ENCODE measurements at regions not wholly inside any gene's neighbourhood (a gene's known extent, or its start where the extent isn't known, plus 50 kb on each side); places are given as distances from the start of the nearest gene placed in this dataset.

DNA sequence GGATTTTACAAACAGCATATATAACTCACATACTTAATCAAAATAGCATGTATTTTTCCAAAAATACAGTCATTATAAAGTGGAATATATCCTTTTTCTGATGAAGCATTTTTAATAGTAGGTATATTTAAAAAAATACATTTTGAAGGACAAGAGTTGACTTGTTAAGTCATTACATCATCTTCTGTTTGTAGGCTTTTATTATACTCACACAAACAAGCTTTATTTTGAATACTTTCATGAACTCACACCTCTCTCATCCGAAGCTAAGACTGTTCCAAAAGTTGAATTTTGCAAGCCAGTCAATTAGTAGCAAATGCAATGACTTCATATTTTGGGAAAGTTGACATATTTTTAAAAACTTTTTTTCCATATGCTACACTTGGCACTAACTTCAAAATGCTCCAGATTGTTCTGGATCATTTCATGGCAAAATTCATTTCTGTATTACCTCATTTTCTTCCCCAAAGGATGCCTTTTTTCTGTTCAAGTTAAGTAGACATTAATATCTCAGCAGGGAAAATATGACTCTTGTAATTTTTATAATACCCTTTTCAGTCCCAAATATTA, 68.5 kb upstream of the WDR75 start:
- H3K9me3 ChIP-seq (ENCODE audit: control insufficient read depth in 1 of 2, low read length in 2 of 2), result no peaks in the 10 kb centered on the region
- H3K4me3 ChIP-seq (ENCODE audit: low read depth in 1 of 2, low read length in 2 of 2), result no peak overlapping the region
- H3K27ac ChIP-seq (ENCODE audit: low read length), result no peak overlapping the region
- H3K4me1 ChIP-seq (ENCODE audit: control insufficient read depth in 1 of 2, insufficient read depth in 2 of 2, low read length in 2 of 2), result peaks cover 0 to 3% of the 10 kb centered on the region in 2 donors
- no peaks in the 10 kb centered on the region for H3K36me3 ChIP-seq (ENCODE audit: control insufficient read depth in 1 of 2, insufficient read depth in 2 of 2, low read length in 2 of 2)
- no peaks in the 10 kb centered on the region for H3K27me3 ChIP-seq (ENCODE audit: low read depth, low read length)

DNA sequence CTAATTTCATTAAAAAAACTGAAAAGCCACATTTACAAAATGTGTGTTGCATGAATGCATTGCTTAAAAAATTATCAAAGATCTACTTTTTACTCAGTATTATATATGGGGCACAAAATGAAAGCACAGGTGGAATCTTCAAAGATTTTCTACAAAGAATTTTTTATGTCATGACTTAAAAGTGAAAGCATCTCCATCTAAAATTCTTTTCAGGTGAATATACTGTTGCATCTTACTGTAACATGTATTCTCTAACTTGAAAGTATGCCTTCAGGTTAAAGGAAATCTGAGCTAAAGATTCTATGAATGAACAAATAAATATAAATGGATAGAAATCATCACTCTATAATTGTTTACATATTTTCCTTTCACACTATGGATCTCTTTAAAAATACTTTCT, 66.8 kb upstream of the WDR75 start:
- no peaks in the 10 kb centered on the region for H3K9me3 ChIP-seq (ENCODE audit: control insufficient read depth in 1 of 2, low read length in 2 of 2)
- no peaks in the 10 kb centered on the region for H3K36me3 ChIP-seq (ENCODE audit: control insufficient read depth in 1 of 2, insufficient read depth in 2 of 2, low read length in 2 of 2)
- H3K27ac ChIP-seq (ENCODE audit: low read length), result no peak overlapping the region

DNA sequence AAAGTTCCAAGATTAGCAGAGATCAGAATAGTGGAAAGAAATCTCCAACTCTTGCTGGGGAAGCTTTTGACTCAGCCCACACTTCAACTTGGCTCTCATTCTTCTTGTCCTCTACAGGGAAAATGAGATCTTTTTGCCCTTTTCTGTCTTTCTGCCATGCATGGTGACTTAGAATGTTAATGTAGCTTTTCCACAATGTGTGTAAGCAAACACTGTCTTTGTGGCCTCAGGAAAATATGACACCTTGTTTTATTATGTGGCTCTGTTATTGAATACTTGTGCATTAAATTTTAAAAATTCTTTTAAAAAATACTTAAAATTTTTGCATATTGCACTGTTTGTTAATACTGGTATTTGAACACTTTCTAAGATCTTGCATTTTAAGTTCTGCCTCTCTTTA, 65.4 kb upstream of the WDR75 start:
- Histone ChIP-seq H3K4me1 (ENCODE audit: control insufficient read depth in 1 of 2, insufficient read depth in 2 of 2, low read length in 2 of 2) (peaks cover 3 to 4% of the 10 kb centered on the region in 2 donors), H3K27ac (ENCODE audit: low read length) (no peak overlapping the region), H3K9me3 (ENCODE audit: control insufficient read depth in 1 of 2, low read length in 2 of 2) (no peaks in the 10 kb centered on the region), H3K36me3 (ENCODE audit: control insufficient read depth in 1 of 2, insufficient read depth in 2 of 2, low read length in 2 of 2) (no peaks in the 10 kb centered on the region), H3K27me3 (ENCODE audit: low read depth, low read length) (no peaks in the 10 kb centered on the region), H3K4me3 (ENCODE audit: low read depth in 1 of 2, low read length in 2 of 2) (no peak overlapping the region)

More for the DNA sequence above, 66.8 kb upstream of the WDR75 start:
- peaks cover 3 to 4% of the 10 kb centered on the region in 2 donors for H3K4me1 ChIP-seq (ENCODE audit: control insufficient read depth in 1 of 2, insufficient read depth in 2 of 2, low read length in 2 of 2)
- no peaks in the 10 kb centered on the region for H3K27me3 ChIP-seq (ENCODE audit: low read depth, low read length)
- no peak overlapping the region for H3K4me3 ChIP-seq (ENCODE audit: low read depth in 1 of 2, low read length in 2 of 2)

DNA sequence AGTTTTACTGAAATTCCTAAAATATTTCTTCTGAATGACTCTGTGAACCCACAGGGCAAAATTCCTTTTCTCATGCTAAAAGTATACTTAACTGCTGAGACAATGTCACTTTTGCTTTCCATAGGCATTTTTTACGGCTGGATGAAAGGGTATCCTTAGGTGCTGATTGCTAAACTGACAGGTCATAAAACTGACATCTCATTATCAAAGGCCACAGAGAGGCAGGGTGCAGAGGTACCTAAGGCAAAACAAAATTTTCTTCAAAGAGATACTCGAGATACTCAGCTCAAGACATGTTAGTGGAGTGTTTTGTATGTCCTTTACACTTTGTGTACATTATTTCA, 62.0 kb upstream of the WDR75 start:
- Histone ChIP-seq H3K9me3 (ENCODE audit: control insufficient read depth in 1 of 2, low read length in 2 of 2) (no peaks in the 10 kb centered on the region), H3K27me3 (ENCODE audit: low read depth, low read length) (no peaks in the 10 kb centered on the region), H3K36me3 (ENCODE audit: control insufficient read depth in 1 of 2, insufficient read depth in 2 of 2, low read length in 2 of 2) (no peaks in the 10 kb centered on the region), H3K4me3 (ENCODE audit: low read depth in 1 of 2, low read length in 2 of 2) (no peak overlapping the region), H3K4me1 (ENCODE audit: control insufficient read depth in 1 of 2, insufficient read depth in 2 of 2, low read length in 2 of 2) (peaks cover 0 to 4% of the 10 kb centered on the region in 2 donors), H3K27ac (ENCODE audit: low read length) (no peak overlapping the region)

DNA sequence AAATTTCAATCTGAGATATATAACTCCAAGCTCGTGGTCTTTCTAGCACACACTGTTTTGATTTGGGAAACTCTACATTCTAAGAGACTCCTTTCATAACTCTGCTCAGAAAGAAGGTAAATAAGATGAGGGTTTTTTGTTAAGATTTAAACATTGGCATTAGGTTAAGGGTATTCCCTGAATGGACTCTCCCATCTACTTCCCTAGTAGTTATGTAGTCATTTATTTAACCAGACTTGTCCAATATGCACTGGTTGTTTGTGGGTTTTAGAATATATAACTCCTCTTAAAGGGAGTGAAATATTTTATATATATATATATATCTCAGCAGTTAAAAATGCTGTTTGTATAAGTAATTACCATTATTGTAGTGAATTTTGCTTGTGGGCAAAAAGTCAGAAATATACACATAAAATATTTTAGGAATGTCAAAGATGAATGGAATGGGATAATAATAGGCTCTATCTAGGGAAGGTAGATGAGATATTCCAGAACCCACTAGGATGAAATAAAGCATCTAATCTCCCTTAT, 61.5 kb upstream of the WDR75 start:
- H3K36me3 ChIP-seq (ENCODE audit: control insufficient read depth in 1 of 2, insufficient read depth in 2 of 2, low read length in 2 of 2), result no peaks in the 10 kb centered on the region
- H3K4me1 ChIP-seq (ENCODE audit: control insufficient read depth in 1 of 2, insufficient read depth in 2 of 2, low read length in 2 of 2), result peaks cover 0 to 4% of the 10 kb centered on the region in 2 donors
- H3K4me3 ChIP-seq (ENCODE audit: low read depth in 1 of 2, low read length in 2 of 2), result no peak overlapping the region
- no peak overlapping the region for H3K27ac ChIP-seq (ENCODE audit: low read length)
- no peaks in the 10 kb centered on the region for H3K9me3 ChIP-seq (ENCODE audit: control insufficient read depth in 1 of 2, low read length in 2 of 2)
- no peaks in the 10 kb centered on the region for H3K27me3 ChIP-seq (ENCODE audit: low read depth, low read length)

DNA sequence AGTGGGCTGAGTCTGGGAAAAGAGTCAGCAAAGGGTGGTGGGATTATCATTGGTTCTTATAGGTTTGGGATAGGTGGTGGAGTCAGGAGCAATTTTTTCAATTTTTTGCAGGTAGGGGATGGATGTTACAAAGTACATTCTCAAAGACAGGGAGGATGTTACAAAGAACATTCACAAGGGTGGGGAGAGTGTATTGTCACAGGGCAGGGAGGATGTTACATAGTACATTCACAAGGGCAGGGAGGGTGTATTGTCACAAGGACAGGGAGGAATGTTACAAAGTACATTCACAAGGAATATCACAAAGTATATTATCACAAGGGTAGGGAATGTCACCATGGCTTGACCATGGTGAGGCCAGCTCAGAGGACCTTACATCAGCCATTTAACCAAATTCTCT, 58.6 kb upstream of the WDR75 start:
- Histone ChIP-seq H3K27ac (ENCODE audit: low read length) (no peak overlapping the region), H3K4me1 (ENCODE audit: control insufficient read depth in 1 of 2, insufficient read depth in 2 of 2, low read length in 2 of 2) (peaks cover 0 to 4% of the 10 kb centered on the region in 2 donors), H3K36me3 (ENCODE audit: control insufficient read depth in 1 of 2, insufficient read depth in 2 of 2, low read length in 2 of 2) (no peaks in the 10 kb centered on the region), H3K27me3 (ENCODE audit: low read depth, low read length) (no peaks in the 10 kb centered on the region), H3K4me3 (ENCODE audit: low read depth in 1 of 2, low read length in 2 of 2) (no peak overlapping the region), H3K9me3 (ENCODE audit: control insufficient read depth in 1 of 2, low read length in 2 of 2) (no peaks in the 10 kb centered on the region)

DNA sequence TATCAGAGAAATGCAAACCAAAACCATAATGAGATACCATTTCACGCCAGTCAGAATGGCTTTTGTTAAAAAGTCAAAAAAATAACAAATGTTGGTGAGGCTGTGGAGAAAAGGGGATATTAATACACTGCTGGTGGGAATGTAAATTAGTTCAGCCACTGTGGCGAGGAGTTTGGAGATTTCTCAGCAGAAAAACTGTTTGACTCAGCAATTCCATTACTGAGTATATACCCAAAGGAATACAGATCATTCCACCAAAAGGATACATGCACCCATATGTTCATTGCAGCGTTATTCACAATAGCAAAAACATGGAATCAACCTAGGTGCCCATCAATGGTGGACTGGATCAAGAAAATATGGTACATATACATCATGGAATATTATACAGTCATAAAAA, 54.5 kb upstream of the WDR75 start:
- H3K27ac ChIP-seq (ENCODE audit: low read length), result no peak overlapping the region
- no peaks in the 10 kb centered on the region for H3K27me3 ChIP-seq (ENCODE audit: low read depth, low read length)
- H3K36me3 ChIP-seq (ENCODE audit: control insufficient read depth in 1 of 2, insufficient read depth in 2 of 2, low read length in 2 of 2), result no peaks in the 10 kb centered on the region
- no peaks in the 10 kb centered on the region for H3K9me3 ChIP-seq (ENCODE audit: control insufficient read depth in 1 of 2, low read length in 2 of 2)
- H3K4me1 ChIP-seq (ENCODE audit: control insufficient read depth in 1 of 2, insufficient read depth in 2 of 2, low read length in 2 of 2), result peaks cover 0 to 3% of the 10 kb centered on the region in 2 donors
- H3K4me3 ChIP-seq (ENCODE audit: low read depth in 1 of 2, low read length in 2 of 2), result no peak overlapping the region

DNA sequence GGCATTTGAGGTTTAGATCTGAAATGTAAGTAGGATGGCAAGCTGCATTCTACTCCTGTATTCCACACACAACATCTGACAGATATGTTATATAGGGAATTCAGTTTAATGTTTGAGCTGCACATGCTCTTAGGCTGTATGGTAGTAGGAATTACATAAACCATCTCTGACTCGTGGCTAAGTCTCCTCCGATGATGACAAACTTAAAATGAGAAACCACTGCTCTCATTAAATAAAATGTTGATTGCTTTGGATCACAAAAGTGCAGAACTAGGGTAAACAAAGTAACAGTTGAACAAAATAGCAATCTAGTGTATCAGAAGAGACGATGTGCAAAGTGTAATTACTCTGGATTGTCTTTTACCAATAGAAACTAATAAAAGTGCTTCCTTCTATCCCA, 50.1 kb upstream of the WDR75 start:
- Histone ChIP-seq H3K27me3 (ENCODE audit: low read depth, low read length) (no peaks in the 10 kb centered on the region), H3K4me3 (ENCODE audit: low read depth in 1 of 2, low read length in 2 of 2) (no peak overlapping the region), H3K4me1 (ENCODE audit: control insufficient read depth in 1 of 2, insufficient read depth in 2 of 2, low read length in 2 of 2) (peaks cover 0 to 15% of the 10 kb centered on the region in 2 donors), H3K36me3 (ENCODE audit: control insufficient read depth in 1 of 2, insufficient read depth in 2 of 2, low read length in 2 of 2) (no peaks in the 10 kb centered on the region), H3K27ac (ENCODE audit: low read length) (peak overlapping the region; percentile 21), H3K9me3 (ENCODE audit: control insufficient read depth in 1 of 2, low read length in 2 of 2) (no peaks in the 10 kb centered on the region)
